ENCODE measurements at regions not wholly inside any gene's neighbourhood (a gene's known extent, or its start where the extent isn't known, plus 50 kb on each side); places are given as distances from the start of the nearest gene placed in this dataset.

DNA sequence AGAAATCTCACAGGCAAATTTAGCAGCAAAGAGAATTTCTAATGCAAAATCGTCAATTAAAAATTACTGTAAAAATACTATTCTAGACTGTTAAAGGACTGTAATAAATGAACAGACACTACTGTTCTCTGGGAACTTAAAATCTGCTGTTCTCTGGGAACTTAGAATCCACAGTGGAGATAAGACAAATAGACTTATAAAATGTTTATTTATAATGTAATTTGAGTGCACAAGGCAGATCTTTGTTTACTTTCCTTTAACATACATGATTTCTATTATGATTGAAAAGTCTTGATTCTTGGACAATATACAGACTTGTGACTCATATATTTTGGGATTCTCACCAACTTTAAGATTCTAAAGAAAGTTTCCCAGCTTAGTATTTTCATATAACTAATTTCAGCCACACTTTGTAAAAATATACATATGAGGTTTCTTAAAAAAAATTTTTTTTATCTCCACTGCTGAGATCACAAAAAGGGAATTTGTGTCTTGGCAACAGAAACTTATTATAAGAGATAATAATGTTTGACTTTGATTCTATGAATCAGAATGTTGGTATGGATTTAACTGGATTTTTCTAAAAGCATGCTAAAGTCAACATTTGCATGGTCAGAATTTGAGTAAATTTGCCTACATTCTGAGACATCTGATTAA, 166.3 kb upstream of the RHOBTB1 start:
- no peaks in the 10 kb centered on the region for H3K27me3 ChIP-seq
- TF ChIP-seq POLR2A (IDR thresholded peaks at IDR 0.05) (no peak), CTCF (IDR thresholded peaks at IDR 0.05) (no peak)
- 65 to 71% methylated on average over 1 of the region's 1 CpG for WGBS, 2 donors
- no peaks in the 10 kb centered on the region for H3K9me3 ChIP-seq
- intact Hi-C loops (cut with DNase I; ENCODE audit: low total_unique reads), result no loop called here
- no peaks in the 10 kb centered on the region for H3K36me3 ChIP-seq (ENCODE audit: low read depth, missing control alignments)
- DNase-seq, result no peak
- no peak overlapping the region for H3K27ac ChIP-seq
- no peaks in the 10 kb centered on the region for H3K4me1 ChIP-seq
- H3K4me3 ChIP-seq, result no peak overlapping the region

DNA sequence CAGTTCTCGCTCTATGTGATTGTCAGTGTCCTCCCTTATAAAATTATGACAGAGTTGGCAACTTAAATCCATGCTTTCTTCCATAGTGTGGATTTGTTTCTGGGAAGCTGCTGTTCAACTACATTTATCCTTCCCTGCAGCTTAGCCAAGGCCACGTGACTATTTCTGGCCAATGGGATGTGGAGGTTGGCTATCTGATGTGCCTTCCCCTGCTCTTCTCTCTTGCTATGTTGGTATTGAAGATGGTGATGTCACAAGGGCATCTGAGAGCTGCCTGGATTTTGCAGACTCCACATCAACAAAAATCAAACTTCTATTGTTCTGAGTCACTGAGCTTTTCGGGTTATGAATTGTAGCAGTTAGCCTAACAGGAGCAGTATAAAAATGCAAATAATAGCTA, 164.9 kb upstream of the RHOBTB1 start:
- no peaks in the 10 kb centered on the region for H3K27me3 ChIP-seq
- H3K4me3 ChIP-seq, result no peak overlapping the region
- no peaks in the 10 kb centered on the region for H3K9me3 ChIP-seq
- TF ChIP-seq POLR2A (IDR thresholded peaks at IDR 0.05) (no peak), CTCF (IDR thresholded peaks at IDR 0.05) (no peak)
- H3K27ac ChIP-seq, result no peak overlapping the region
- H3K4me1 ChIP-seq, result no peaks in the 10 kb centered on the region
- no peak for DNase-seq
- no peaks in the 10 kb centered on the region for H3K36me3 ChIP-seq (ENCODE audit: low read depth, missing control alignments)
- WGBS, 2 donors, result 90 to 94% methylated on average over 3 of the region's 3 CpGs
- intact Hi-C loops (cut with DNase I; ENCODE audit: low total_unique reads), result no loop called here

DNA sequence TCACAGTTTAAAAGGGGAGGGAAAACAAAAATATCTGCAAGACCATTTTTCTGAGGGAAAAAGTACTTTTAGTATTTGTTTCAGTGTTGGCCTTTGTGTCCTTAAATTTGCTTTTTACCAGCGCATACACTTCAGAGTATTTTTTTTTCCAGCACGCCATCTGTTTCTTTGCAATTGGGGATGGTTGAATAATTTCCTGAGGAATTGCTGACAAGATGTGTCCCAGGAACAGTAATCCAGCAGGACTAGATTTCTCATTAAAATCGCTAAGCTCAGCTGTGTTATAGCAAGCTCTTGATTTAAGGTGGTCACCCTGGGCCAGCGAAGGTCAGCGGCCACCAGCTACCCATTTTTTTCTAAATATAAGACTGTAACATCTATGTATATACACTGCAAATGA, 156.9 kb upstream of the RHOBTB1 start:
- no peak for TF ChIP-seq POLR2A (IDR thresholded peaks at IDR 0.05)
- no peak for TF ChIP-seq CTCF (IDR thresholded peaks at IDR 0.05)

GRCh38 chr10:61099756-61100155, 155.8 kb upstream of the RHOBTB1 start:
- intact Hi-C loops (cut with DNase I; ENCODE audit: low total_unique reads), result no loop called here
- Histone ChIP-seq H3K4me1 (no peaks in the 10 kb centered on the region), H3K27ac (no peak overlapping the region), H3K4me3 (no peak overlapping the region), H3K9me3 (no peaks in the 10 kb centered on the region), H3K27me3 (no peaks in the 10 kb centered on the region), H3K36me3 (ENCODE audit: low read depth, missing control alignments) (no peaks in the 10 kb centered on the region)
- no peak for DNase-seq
- 95 to 96% methylated on average over 4 of the region's 4 CpGs for WGBS, 2 donors
- TF ChIP-seq CTCF (IDR thresholded peaks at IDR 0.05), result no peak

More for the DNA sequence above, 156.9 kb upstream of the RHOBTB1 start:
- H3K4me1 ChIP-seq, result no peaks in the 10 kb centered on the region
- no peaks in the 10 kb centered on the region for H3K9me3 ChIP-seq
- no peaks in the 10 kb centered on the region for H3K27me3 ChIP-seq
- 78 to 82% methylated on average over 5 of the region's 5 CpGs for WGBS, 2 donors
- H3K4me3 ChIP-seq, result no peak overlapping the region
- H3K27ac ChIP-seq, result no peak overlapping the region
- no peak for DNase-seq
- intact Hi-C loops (cut with DNase I; ENCODE audit: low total_unique reads), result no loop called here
- no peaks in the 10 kb centered on the region for H3K36me3 ChIP-seq (ENCODE audit: low read depth, missing control alignments)

- H3K4me1 ChIP-seq, result no peaks in the 10 kb centered on the region
- no peak overlapping the region for H3K27ac ChIP-seq
- H3K9me3 ChIP-seq, result no peaks in the 10 kb centered on the region
- DNase-seq, result no peak
- intact Hi-C loops (cut with DNase I; ENCODE audit: low total_unique reads), result no loop called here
- H3K36me3 ChIP-seq (ENCODE audit: low read depth, missing control alignments), result no peaks in the 10 kb centered on the region
- H3K4me3 ChIP-seq, result no peak overlapping the region
- no peak for TF ChIP-seq CTCF (IDR thresholded peaks at IDR 0.05)
- TF ChIP-seq POLR2A (IDR thresholded peaks at IDR 0.05), result no peak
- H3K27me3 ChIP-seq, result no peaks in the 10 kb centered on the region
- WGBS, 2 donors, result 80 to 86% methylated on average over 1 of the region's 1 CpG
Observed at GRCh38 chr10:61098966-61099365, 155.0 kb upstream of the RHOBTB1 start.

Data from testis (tissue), 2 donors.